ENCODE measurements at regions not wholly inside any gene's neighbourhood (a gene's known extent, or its start where the extent isn't known, plus 50 kb on each side); places are given as distances from the start of the nearest gene placed in this dataset.

DNA sequence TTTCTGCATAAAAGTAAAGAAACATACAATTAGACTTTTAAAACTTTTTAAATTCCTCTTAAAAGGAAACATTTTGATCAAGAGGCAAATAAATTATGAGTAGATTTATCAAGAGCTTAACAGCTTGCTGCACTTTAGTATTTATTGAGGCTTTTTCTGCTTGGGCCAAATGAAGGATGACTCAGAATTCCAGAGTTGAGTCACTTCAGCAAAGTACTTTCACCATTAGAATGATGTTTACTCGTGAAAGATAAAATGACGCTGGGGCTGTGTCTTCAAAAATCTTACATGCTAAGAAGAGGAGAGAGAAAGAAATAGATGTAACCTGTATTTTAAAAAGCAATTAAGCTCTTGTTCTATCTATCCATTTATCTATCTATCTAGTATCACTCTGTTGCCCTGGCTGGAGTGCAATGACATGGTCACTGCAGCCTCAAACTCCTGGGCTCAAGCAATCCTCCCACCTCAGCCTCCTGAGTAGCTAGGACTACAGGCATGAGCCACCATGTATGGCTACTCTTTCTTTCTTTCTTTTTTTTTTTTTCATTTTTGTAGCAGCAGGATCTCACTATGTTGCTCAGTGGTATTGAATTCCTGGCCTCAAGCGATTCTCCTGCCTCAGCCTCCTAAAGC lies 75.3 kb upstream of the RIOK3 start:
- FAIRE-seq (no peak), DNase-seq (ENCODE audit: low spot score) (peak; percentile 60), ATAC-seq (no peak; the same call in 2 of the 3 replicates)
- Histone ChIP-seq H3K9me3 (ENCODE audit: low read length) (no peaks in the 10 kb centered on the region), H3K4me2 (ENCODE audit: low read depth, low read length) (no peak overlapping the region), H2AFZ (ENCODE audit: low read length) (no peak overlapping the region), H3K9ac (ENCODE audit: insufficient read depth, low read depth, low read length) (no peak overlapping the region), H4K20me1 (ENCODE audit: insufficient read depth, low read length) (no peaks in the 10 kb centered on the region), H3K4me3 (replicated peaks in 1 of 3; ENCODE audit: insufficient read depth in 1 of 3, low read depth in 2 of 3, low read length in 3 of 3) (no peak overlapping the region), H3K79me2 (ENCODE audit: insufficient read depth, low read length) (no peaks in the 10 kb centered on the region), H3K27me3 (ENCODE audit: control insufficient read depth in 1 of 2, insufficient read depth in 2 of 2, low read length in 2 of 2) (no peaks in the 10 kb centered on the region), H3K36me3 (replicated peaks in 1 of 2; ENCODE audit: control insufficient read depth in 1 of 2, insufficient read depth in 2 of 2, low read length in 2 of 2) (no peaks in the 10 kb centered on the region; a peak in 1 of 5 replicates), H3K4me1 (ENCODE audit: insufficient read depth, low read length) (peaks cover 33% of the 10 kb centered on the region), H3K27ac (ENCODE audit: extremely low read length, insufficient read depth, low read length) (no peak overlapping the region)
- CTCF ChIA-PET (ENCODE audit: low intra/inter-chr PET ratio, low total read pairs) = interaction anchor here (2.0 to 2.4 kb wide), 2 partner anchors 246 to 300 kb away, joined by 7 to 9 read pairs; no protein-coding TSS in a partner anchor
- WGBS (ENCODE audit: low lambda C conversion rate) = 54% methylated on average over 3 of the region's 3 CpGs
- intact Hi-C loops (cut with micrococcal nuclease; ENCODE audit: unreplicated experiment) = loop anchor here (1.0 to 5.0 kb wide), 5 partner anchors 29 to 300 kb away; no protein-coding TSS in a partner anchor
- in situ Hi-C loops (cut with HindIII; ENCODE audit: extremely low pct_ligation_motif_present, low pct_unique_long_range_greater_than_20kb) = loop anchor here (10.0 kb wide), 1 partner anchor 243 kb away; the partner anchor contains the start of gene CABLES1
- no TSS peak for BruUV-seq (replicated peaks)
- TF ChIP-seq, protein P1, sequence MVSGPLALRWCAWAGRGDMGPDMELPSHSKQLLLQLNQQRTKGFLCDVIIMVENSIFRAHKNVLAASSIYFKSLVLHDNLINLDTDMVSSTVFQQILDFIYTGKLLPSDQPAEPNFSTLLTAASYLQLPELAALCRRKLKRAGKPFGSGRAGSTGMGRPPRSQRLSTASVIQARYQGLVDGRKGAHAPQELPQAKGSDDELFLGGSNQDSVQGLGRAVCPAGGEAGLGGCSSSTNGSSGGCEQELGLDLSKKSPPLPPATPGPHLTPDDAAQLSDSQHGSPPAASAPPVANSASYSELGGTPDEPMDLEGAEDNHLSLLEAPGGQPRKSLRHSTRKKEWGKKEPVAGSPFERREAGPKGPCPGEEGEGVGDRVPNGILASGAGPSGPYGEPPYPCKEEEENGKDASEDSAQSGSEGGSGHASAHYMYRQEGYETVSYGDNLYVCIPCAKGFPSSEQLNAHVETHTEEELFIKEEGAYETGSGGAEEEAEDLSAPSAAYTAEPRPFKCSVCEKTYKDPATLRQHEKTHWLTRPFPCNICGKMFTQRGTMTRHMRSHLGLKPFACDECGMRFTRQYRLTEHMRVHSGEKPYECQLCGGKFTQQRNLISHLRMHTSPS (CRISPR knock-in tag; IDR thresholded peaks at IDR 0.05; ENCODE audit: low read depth) = no peak
- TF ChIP-seq FOXP1 (IDR thresholded peaks at IDR 0.05) (no peak), FOXP1 (CRISPR knock-in tag; IDR thresholded peaks at IDR 0.05) (0 out of 2 replicates have a peak, but pooled peaks have one; percentile 16), FOSL2 (CRISPR knock-in tag; IDR thresholded peaks at IDR 0.05) (peak; percentile 69), ARNT (IDR thresholded peaks at IDR 0.05) (no peak), ZNF382 (CRISPR knock-in tag; IDR thresholded peaks at IDR 0.05; ENCODE audit: borderline replicate concordance) (no peak), FOSL1 (CRISPR knock-in tag; IDR thresholded peaks at IDR 0.05; ENCODE audit: borderline replicate concordance) (peak; percentile 46; the same call in 1 of the 2 replicates)
- TF ChIP-seq, protein P2, sequence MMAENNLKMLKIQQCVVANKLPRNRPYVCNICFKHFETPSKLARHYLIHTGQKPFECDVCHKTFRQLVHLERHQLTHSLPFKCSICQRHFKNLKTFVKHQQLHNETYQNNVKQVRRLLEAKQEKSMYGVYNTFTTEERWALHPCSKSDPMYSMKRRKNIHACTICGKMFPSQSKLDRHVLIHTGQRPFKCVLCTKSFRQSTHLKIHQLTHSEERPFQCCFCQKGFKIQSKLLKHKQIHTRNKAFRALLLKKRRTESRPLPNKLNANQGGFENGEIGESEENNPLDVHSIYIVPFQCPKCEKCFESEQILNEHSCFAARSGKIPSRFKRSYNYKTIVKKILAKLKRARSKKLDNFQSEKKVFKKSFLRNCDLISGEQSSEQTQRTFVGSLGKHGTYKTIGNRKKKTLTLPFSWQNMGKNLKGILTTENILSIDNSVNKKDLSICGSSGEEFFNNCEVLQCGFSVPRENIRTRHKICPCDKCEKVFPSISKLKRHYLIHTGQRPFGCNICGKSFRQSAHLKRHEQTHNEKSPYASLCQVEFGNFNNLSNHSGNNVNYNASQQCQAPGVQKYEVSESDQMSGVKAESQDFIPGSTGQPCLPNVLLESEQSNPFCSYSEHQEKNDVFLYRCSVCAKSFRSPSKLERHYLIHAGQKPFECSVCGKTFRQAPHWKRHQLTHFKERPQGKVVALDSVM (CRISPR knock-in tag; IDR thresholded peaks at IDR 0.05) = peak; percentile 74
- POLR2A ChIA-PET = interaction anchor here (1.6 to 1.8 kb wide), 2 partner anchors 236 to 244 kb away, joined by 3 to 7 read pairs; no protein-coding TSS in a partner anchor
